Amygdala (tissue), 56 donors: ENCODE measurements at regions not wholly inside any gene's neighbourhood (a gene's known extent, or its start where the extent isn't known, plus 50 kb on each side); places are given as distances from the start of the nearest gene placed in this dataset.
"Not testable (repeated sequence)": the region's sequence is repeated elsewhere in the genome, so short reads cannot be mapped to it uniquely, and the experiment has no call there.

Experiments
- DNase-seq, 56 donors: peaks; one replicate each; lab custom pipeline; 2025; lab: John Stamatoyannopoulos, UW

DNA sequence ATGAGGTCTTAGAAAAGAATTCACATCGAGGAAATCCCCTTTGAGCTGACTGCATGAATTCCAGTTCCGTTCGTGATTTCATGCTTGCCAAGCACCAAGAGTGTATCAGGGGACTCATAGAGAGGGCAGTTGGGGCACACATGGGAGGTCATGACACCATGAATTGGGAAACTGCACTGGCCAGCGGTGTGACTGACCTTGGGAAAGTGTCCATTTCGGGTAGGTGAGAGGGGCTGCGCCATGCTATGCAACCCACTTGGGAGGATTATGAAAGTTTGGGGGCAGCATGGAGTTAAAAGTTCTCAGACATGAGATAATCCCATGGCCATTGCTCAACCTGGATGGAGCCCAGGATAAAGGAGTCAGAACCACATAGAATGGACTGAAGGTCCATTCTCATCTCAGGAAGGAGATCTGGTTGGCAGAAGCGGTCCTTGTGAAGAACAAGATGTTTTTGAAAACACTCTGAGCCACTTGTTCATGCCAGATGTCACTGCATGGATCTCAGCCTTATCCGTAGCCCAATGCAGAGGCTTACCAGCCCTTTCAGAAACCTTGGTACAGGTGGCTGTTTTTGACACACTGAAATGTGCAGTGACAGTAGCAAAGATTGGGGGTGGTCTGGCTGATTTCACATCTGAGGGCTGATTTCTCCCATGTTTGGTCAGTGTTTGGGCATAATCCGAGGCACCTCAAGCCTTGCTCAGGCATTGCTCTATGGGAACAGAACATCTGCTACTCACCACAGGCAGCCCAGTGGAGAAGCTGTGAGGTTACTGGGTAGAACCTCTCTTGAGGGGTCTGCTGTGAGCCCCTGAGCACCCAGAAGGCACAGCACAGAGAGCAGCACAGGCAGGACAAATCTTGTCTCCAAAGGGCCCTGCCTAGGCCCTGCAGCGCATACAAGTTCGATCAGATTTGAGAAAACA is 252.3 kb downstream of the CXCL12 start:
- DNase-seq, result no peak

DNA sequence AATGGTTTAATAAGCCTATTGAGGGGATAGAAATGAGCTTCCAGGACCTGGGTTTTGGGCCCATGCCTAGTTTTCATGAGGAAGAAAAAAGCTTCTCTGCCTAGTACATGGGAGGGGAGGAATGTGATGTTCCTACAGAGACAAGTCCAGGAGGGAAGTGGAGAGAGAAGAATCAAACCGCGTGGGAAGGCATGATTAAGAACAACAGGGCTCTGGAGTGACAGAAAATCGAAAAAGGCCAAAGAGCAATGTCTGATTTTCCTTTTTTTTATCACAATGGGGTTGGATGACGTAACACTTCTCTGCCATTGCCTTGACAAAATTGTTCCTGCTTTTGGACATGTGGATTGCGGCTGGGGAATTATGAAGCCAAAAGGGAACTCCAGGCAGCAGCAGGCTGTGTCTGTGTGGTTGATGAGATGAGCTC is 258.6 kb downstream of the CXCL12 start:
- no peak for DNase-seq

- DNase-seq, result no peak
Observed at GRCh38 chr10:44125879-44126278, 259.0 kb downstream of the CXCL12 start.

DNA sequence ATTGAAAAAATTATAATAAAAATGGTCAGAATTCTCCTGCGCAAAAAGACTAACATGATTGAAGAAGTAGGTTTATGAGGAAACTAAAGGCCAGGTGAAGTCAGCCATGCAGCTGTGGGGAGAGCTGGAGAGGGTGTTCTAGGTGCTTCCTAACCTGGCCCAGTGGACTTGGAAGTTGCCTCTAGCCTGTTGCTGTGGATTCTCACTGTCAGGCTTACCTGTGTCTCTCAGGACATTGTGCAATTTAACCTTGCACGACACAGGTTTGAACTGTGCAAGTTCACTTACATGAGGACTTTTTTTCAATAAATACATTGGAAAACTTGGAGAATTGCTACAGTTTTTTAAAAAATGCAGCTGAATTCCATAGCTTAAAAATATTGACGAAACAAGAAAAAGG is 266.4 kb downstream of the CXCL12 start:
- DNase-seq, result no peak

DNA sequence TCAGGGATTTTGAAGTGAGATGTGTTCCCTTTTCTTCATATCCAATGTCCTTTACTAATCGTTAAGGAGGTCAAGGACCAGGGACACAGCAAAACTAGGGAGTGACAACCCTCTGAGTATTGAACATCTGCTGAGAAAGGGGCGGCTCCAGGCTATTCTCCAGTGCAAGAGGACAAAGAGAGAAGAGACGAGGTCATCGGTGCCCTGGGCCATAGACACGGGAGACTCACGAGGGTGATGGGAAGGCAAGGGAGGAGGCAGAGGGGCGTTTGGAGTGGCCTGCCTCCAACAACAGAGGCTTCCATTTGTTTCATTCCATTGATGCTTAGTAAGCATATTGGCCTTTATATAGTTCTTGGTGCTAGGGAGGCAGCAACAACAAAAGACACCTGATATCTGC is 268.4 kb downstream of the CXCL12 start:
- no peak for DNase-seq

- no peak for DNase-seq
Observed at GRCh38 chr10:44115516-44115915, 269.4 kb downstream of the CXCL12 start.

DNA sequence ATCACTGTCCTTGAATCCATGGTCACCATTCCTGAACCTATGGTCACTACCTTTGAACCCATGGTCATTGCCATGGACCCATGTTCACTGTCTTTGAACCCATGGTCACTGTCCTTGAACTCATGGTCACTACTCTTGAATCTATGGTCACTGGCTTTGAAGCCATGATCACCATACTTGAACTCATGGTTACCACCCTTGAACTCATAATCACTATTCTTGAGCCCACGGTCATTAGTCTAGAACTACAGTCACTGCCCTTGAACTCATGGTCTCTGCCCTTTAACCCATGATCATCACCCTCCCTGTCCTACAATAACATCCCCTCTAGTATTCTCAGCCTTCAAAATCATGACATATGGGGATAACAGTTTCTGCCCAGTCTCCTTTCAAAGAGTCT is 270.5 kb downstream of the CXCL12 start:
- DNase-seq, result no peak

DNA sequence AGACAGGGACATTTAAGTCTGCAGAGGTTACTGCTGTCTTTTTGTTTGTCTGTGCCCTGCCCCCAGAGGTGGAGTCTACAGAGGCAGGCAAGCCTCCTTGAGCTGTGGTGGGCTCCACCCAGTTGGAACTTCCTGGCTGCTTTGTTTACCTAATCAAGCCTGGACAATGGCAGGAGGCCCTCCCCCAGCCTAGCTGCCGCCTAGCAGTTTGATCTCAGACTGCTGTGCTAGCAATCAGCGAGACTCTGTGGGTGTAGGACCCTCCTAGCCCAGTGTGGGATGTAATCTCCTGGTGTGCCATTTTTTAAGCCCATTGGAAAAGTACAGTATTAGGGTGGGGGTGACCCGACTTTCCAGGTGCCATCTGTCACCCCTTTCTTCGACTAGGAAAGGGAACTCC is 272.6 kb downstream of the CXCL12 start:
- DNase-seq, result not testable (repeated sequence)

GRCh38 chr10:44105696-44106095 is 279.2 kb downstream of the CXCL12 start:
- DNase-seq, result no peak

- no peak for DNase-seq
Observed at GRCh38 chr10:44102726-44103255, 282.1 kb downstream of the CXCL12 start.

DNA sequence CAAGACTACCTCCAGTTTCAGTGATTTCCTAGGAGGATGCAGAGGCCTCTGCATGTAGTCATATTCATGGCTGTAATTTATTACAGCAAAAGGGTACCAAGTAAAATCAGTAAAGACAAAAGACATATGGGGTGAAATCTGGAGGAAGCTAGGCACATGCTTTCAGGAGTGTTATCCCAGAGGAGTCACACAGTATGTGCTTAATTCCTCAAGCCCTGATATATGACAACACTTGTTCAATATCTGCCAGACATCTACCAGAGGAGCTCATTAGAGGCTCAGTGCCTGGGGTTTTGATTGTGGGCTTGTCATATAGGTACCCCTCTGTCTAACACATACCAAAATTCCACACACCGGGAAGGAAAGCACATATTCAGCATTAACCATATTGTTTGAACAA is 283.8 kb downstream of the CXCL12 start:
- no peak for DNase-seq

- DNase-seq, result no peak
Observed at GRCh38 chr10:44099511-44099910, 285.4 kb downstream of the CXCL12 start.

GRCh38 chr10:44096217-44096616 is 288.7 kb downstream of the CXCL12 start:
- not testable (repeated sequence) for DNase-seq

DNA sequence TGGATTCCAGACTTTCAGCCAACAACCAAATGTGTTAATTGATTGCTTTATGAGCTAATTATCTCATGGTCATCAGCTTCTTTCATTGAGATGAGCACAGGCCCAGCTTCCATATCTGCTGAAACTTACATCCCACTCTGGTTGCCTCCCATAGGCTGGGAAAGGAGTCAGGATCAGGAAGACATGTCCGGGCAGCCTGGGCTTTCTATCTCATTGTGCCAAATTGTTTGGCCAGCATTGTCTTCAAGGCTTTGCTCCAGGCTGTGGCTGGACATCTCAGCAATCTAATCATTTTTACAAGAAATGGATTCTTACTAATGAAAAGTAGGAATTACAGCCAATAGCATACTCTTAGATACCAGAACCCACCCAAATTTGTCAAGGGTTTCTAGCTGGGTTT is 295.2 kb downstream of the CXCL12 start:
- no peak for DNase-seq

DNA sequence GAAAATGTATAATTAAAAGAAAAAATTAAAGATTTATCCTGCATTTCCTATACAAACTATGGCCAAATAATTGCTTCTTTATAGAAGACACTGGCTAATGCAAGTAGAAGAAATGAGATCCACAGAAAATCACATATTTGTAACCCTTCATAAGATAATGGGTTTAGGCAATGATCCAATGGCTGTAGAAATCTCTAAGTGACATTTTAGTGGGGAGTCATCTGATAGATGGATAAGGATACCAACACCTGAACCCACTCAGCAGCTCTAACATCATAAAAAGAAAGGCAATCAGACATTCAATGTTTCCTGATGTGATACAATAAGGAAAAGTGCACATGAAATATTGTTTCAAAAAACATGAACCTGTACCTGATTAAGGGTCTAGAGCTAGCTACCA is 297.5 kb downstream of the CXCL12 start:
- no peak for DNase-seq

DNA sequence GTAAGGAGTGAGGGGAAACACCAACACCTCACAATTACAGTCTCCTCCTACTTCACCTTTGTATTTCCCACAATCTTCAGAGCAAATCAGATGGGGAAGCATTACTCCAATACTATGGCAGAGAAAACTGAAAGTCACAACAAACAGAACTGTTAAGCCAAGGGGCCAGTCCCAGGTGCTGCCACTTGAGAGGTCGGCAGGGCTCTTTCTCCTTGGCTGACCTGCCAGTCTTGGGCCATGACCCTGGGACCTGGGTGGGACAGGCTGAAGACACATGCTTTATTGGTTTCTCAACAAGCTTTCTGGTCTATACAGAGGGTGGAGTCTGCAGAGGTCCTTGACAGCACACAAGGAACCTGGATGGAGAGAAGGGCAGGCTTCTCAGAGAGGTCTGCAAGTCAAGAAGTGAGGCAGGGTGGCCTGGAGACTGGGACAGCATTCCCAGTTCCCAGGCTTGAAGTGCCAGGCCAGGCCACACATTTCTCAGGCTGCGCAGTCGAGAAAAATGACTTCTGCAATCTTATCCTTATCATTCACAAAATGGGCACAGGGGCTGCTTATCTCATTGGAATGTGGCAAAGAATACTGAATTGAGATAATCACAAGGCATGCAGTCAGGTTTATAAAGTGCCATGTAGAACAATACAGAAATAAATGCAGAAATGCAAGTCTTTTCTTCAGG is 301.0 kb downstream of the CXCL12 start:
- no peak for DNase-seq

- no peak for DNase-seq
Observed at GRCh38 chr10:44071479-44071878, 313.4 kb downstream of the CXCL12 start.

GRCh38 chr10:44070282-44070681 is 314.6 kb downstream of the CXCL12 start:
- peak in 18 of 56 donors; percentile 9 to 71 (median 36) for DNase-seq

GRCh38 chr10:44069573-44069972 is 315.3 kb downstream of the CXCL12 start:
- DNase-seq, result no peak

- DNase-seq, result no peak
Observed at GRCh38 chr10:44068716-44069482, 316.0 kb downstream of the CXCL12 start.

GRCh38 chr10:44067432-44067831 is 317.5 kb downstream of the CXCL12 start:
- no peak for DNase-seq
